Midbrain (tissue), 1 donor: ENCODE measurements at regions not wholly inside any gene's neighbourhood (a gene's known extent, or its start where the extent isn't known, plus 50 kb on each side); places are given as distances from the start of the nearest gene placed in this dataset.
"Not testable (repeated sequence)": the region's sequence is repeated elsewhere in the genome, so short reads cannot be mapped to it uniquely, and the experiment has no call there.

ENCODE experiments used
- DNase-seq: peaks from one replicate; lab custom pipeline; 2025; lab: John Stamatoyannopoulos, UW

DNA sequence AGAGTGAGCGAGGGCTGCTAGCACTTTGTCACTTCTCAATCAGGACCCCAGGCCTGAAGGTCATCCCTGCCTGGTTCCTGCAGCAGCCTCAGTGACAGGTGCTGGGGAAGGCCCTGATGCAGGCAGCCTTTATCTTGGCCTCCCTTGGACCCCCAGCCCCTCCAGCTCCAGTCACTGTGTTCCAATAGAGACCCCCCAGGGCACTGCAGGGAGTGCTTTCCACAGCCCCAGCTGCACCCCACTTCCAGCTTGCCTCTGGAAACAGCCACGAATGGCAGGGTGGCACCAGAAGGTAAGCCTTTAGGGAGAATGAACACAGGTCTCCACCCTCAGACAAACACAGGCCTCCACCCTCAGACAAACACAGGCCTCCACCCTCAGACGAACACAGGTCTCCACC is 241.6 kb upstream of the SGCG start:
- DNase-seq: no peak

DNA sequence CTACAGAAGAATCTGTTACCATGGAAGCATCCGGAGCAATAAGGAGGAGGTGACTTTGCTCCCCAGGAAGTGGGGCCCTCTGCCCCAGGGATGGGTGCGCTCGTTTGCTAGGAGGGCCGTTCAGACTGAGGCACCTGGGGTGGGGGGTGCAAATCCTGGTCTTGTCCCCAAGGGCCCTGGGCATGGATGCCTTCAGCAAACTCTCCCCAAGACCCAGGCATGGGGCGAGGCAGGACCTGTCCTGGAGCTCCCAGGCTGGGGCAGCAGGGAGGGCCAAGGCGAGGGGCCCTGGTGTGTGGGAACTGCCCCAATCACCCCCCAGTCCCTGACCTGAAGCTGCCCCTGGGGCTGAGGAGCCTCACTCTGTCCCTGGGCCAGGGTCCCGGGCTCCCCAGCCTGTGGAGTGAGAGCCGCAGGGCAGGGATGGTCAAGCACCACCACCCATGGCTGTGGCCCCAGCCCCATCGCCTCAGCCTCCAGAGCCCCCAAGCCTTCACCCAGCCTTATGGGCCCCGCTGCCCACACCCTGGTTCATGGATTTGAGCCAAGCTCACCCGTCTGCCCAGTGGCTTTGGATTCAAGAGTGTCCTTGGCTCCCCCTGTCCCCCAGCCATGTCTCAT is 240.6 kb upstream of the SGCG start:
- no peak for DNase-seq

GRCh38 chr13:22940736-22941135 is 240.0 kb upstream of the SGCG start:
- DNase-seq: no peak

DNA sequence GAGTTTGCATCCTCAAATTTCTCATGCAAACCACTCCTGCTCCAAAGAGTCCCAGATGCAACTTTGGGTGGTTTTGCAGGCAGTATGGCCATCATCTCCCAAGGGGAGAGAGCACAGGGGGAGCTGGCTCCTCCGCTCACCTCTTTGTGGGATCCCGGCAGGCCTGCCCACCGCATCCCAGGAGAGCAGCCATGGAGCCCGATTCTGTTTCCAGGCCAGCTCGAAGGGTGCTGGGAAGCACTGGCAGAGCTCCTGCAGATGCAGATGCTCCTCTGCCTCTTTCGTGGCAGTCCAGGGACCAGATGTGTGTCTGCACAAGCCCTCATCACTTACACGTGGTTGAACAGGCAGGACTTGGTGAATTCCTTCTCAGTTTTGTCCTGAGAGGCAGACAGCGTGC is 239.3 kb upstream of the SGCG start:
- not testable (repeated sequence) for DNase-seq

DNA sequence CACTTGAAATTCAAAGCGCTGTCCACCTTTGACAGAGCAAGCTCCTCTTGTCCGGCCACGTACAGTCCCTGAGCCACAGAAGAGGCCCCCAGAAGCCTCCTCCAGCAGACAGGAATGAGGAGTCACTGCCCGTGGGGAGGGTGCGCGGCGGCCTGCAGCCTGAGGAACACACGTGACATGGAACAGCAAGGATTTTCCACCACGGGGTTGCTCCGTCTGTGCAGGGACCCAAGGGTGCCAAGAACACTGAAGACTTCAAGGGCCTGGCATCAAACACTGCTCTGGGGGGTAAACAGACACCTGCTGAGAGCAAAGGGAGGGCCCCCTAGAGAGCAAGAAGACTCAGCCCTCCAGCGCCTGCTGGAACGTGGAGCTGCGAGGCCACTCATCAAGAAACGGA is 237.9 kb upstream of the SGCG start:
- DNase-seq: not testable (repeated sequence)

- no peak for DNase-seq
These were observed 236.4 kb upstream of the SGCG start for GRCh38 chr13:22944378-22944777.

DNA sequence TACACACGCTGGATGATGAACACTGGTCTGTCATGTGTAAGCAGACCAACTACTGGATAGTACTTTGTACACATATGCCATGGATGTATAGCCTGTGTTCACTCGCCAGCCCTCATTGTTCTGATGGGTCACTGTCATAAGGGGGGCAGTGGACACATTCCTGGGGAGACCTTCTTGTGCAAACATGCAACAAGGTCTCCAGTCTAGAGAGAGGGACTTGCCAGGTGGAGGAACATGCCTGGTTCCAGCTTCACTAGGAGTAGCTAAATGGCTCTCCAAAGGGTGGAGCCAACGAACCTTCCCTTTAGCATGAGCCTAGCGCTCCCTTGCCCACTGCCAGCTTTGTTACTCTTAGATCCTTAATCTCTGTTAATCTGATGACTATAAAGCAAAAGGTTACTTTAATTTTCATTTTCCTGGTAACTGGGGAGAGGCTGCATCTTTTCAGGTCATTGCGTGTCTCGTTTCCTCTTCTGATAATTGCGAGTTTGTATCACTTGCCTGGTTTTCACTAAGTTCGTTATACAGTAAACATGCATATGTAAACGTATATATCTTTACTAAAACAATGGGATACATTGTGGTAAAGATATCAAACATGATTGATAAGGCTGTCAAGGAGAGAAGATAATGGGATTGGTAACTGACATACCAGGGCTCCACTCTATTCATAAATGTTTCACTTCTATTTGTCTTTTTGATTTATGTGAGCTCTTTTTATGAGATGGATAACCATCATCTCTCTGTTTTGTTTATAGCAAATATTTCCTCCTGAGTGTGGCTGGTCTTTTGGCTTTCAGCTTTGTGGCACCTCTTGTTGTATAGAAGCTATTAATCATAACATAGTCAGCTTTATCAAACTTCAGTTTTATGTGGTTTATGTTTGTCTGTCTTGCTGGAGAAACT is 235.2 kb upstream of the SGCG start:
- no peak for DNase-seq

DNA sequence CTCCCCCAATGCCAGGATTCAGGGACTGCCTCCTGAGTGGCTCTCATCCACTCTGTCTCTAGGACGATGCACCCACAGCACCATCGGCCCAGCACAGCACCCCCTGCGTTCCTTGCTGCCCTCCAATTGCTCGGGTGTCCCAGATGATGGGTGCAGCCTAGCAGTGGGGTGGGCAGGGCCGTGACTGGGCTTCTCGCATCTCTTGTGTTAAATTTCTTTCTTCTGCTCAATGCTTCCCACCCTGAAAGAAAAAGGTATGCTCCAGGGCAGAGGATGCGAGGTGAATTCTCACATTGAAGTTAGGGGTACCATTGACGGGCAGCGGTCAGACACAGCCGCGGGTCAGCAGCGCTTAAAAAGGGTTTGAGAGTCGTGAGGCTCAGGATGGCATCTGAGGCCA is 232.4 kb upstream of the SGCG start:
- no peak for DNase-seq

DNA sequence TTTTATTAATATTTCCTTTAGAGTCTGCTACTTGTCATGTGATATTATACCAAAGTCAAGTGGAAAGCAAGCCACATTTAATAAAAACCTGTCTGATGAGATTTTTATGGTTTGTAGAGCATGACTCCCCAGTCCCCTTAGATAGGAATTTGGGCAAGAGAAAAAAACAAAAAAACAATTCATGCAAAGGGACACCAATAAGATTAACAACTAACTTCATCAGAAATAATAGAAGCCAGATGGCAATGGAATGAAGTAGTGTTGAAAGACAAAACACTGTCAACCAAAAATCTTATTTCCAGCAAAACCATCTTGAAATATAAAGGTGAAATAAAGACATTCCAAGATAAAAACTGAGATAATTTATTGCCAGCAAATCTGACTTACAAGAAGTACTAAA is 228.8 kb upstream of the SGCG start:
- not testable (repeated sequence) for DNase-seq

GRCh38 chr13:22955147-22955546 is 225.6 kb upstream of the SGCG start:
- DNase-seq: not testable (repeated sequence)

DNA sequence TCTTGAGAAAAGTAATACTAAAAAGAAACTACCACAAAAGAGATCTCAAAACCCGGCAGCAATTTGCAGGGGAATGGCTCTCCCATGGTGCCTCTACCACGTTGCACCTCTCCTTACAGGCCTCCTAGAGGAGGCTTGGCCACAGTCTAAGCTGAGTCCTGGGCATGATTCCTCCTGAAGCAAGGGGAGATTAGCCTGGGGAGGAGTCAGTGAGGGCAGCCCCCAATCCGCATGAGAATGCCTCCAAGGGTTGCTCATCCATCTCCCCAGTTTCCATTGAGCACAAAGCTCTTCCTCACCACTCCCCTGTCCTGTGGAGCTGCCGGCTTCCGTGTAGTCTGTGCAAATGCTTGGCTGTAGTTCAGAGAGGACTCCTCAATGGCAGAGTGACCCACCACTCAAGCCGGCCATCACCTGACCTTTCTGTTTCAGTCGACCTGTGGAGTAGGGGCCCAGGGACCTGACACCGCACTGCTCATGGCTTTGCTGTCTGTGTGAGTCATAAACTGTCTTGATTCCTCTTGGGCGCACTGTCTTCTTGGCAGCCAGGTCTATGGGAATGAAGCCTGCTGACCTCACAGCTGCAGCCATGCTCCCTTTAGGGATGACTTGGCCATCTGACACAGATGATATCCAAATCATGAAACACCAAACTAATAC is 224.2 kb upstream of the SGCG start:
- not testable (repeated sequence) for DNase-seq

DNA sequence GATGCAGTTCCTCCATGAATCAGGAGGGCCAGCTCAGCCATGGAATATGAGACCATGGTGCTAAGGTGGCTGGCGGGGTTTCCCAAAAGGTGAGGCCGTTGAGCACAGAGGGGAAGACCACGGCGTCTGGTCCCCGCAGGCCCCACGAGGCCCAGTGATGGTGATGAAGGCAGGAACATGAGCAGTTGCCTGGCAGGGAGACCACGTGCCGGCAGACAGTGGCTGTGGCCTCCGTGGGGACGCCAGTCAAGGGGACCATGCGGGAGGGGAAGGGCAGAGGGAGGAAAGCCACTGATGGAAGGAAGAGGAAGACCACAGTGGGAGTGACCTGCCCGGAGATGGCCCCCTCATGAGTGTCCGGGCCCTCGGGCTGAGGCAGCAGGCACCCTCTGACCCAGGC is 220.9 kb upstream of the SGCG start:
- not testable (repeated sequence) for DNase-seq

DNA sequence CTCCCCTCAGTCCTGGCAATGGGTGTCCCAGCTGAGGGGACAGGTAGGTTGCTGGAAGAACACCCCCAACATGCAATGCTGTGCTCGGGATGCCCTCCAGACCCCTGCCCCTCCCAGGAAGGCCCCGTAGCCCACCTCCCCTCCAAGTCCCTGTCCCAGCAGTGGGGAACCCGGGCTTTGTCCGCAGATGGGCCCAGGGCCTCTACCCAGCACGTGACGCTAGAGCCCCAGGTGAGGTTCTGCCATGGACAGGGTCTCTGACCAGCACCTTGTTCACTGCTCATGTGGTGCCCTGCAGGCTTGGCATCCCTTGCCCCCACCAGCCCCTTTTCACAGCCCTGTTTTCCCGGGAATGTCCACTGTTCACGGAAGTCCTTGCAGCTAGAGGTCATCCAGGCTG is 220.0 kb upstream of the SGCG start:
- no peak for DNase-seq

DNA sequence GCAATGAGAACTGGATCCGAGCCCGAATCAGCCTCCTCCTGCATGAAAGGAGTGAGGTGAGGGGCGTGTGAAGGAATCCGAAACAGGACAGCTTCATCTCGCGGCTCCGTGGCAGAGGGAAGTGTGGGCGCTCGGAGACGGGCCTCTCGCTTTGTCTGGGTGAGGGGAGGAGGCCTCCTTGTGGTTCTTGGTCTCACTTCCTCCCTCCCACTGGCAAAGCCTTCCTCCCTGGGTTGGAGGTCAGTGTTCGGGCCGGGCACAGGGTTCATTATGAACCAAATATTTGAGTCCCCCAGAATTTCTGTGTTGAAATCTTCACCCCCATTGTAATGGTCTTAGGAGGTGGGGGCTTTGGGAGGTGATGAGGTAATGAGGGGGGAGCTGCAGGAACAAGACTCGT is 219.4 kb upstream of the SGCG start:
- DNase-seq: not testable (repeated sequence)

DNA sequence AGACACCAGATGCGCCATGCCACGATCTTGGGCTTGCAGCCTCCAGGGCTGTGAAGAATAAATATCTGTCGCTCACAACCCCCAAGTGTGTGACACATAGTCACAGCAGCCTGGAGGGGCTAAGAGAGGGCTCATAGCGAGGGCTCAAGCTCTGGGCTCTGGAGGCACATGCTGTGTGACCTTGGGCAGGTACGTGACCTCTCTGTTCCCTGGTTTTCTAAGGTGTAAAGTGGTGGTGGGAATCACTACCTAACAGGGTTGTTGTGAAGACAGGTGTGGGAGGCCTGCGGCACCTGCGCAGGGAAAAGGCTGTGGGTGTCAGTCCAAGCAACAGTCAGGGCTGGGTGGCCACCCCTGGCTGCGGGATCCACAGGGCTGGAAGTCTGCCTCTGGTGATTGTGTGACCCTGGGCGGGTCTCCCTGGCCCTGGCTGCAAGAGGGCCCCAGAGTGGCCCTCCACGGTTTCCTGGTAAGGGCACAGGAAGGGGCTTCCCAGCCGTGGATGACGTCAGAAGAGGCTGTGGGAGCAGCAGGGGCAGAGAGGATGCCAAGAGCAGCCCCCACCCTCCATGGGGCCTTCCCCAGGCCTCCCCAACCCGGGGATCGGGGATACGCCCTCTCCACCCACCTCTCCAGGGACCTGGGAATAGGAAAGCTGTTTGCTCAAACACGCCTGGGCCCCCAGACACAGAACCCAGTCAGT is 218.8 kb upstream of the SGCG start:
- no peak for DNase-seq

GRCh38 chr13:22963384-22964053 is 217.3 kb upstream of the SGCG start:
- not testable (repeated sequence) for DNase-seq

GRCh38 chr13:22964245-22964966 is 216.4 kb upstream of the SGCG start:
- no peak for DNase-seq

DNA sequence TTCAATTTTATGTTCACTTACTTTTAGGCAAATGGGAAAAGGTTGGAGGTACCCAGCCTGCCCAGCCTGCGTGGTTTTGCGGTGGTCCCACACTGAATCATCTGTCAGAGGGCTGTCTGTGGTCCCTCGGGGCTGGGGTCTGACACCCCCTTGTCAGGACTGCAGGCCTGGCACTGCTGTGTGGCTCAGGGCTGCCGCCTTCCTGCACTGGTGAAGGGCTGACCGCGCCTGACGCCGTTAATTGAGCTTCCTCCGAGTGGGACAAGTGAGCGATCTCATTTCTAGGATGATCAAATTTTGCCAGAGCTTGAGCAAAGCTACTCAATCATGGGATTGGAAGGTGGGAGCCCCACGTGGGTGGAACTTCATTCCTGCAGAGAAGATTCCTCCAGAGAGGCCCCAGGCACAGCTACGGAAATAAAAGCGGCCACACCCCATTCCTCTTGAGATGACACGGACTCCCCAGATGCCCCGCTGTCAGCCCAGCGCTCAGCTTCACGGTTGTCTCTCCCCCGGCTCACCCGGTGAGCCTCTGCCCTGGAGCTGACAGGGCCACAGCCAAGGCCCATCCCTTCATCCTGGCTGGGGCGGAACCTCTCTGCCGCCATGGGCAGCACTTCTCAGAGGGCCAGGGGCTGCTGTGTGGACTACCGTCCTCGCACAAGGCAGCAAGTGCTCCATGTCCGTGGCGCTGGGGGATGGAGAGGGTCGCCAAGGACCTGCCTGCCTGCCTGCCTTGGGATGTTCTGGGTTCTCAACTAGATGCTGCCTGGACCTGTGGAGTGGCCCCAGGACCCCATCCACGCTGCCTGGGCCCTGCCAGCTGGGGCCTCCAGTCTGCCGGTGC is 215.5 kb upstream of the SGCG start:
- DNase-seq: not testable (repeated sequence)

DNA sequence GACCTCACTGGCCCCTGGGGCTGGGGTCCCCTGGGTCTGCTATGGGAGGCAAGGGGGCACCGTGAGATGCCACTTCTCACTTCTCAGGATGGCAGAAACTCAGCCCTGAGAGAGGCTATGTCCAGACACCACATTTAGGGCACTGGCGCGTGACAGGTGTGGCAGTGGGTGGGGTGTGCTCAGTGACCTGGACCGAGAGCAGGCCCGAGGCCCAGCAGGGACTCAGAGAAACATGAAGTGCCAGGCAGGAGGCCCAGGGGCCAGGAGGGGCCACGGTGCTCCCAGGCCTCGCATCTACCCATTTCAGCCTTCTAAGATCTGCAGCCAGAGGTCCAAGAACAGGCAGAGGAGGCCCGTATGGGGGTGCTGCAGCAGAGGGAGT is 214.9 kb upstream of the SGCG start:
- not testable (repeated sequence) for DNase-seq

DNA sequence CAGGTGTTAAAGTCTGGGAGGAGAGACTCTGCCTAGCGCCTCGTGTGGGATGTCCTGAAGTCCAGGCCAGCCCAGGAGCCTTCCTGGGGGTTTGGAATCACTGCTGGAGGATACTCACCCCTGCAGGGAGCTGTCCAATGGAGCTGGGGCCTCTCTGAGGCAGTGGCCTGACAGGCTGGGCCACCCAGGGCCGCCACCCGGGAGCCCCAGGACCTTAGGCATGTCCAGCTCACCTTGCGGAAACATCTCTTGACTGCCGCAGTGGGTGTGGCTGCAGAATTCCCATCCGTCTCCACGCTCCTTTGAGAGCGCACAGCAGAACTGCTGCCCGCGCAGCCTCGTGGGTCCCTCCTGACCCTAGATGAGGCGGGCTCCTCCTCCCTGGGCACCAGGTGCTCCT is 214.0 kb upstream of the SGCG start:
- DNase-seq: not testable (repeated sequence)
